Stimulated activated CD8-positive, alpha-beta memory T cell treated with anti-CD3 and anti-CD28 coated beads, Interleukin-2, amount 100 ng/mL, for 48 hours (primary cell): ENCODE measurements at regions not wholly inside any gene's neighbourhood (a gene's known extent, or its start where the extent isn't known, plus 50 kb on each side); places are given as distances from the start of the nearest gene placed in this dataset.
"Not testable (repeated sequence)": the region's sequence is repeated elsewhere in the genome, so short reads cannot be mapped to it uniquely, and the experiment has no call there.

Experiments
- DNase-seq, 2 donors: peaks; one replicate each; pipeline ENCODE4 v3.0.0-alpha.2; 2020; ENCODE audit warnings: low read depth in 2 of 2

- no peak for DNase-seq
These were observed 105.3 kb upstream of the LYZL2 start for GRCh38 chr10:30734901-30735300.

GRCh38 chr10:30732671-30733070, 103.1 kb upstream of the LYZL2 start:
- DNase-seq = no peak

- DNase-seq = no peak
These were observed 102.4 kb upstream of the LYZL2 start for GRCh38 chr10:30731963-30732362.

- no peak for DNase-seq
These were observed 100.8 kb upstream of the LYZL2 start for GRCh38 chr10:30730306-30730705.

GRCh38 chr10:30728766-30729165, 99.2 kb upstream of the LYZL2 start:
- DNase-seq = no peak

GRCh38 chr10:30728127-30728526, 98.6 kb upstream of the LYZL2 start:
- no peak for DNase-seq

GRCh38 chr10:30727524-30727923, 98.0 kb upstream of the LYZL2 start:
- no peak for DNase-seq

- DNase-seq = peak; percentile 67 to 84
These were observed 97.3 kb upstream of the LYZL2 start for GRCh38 chr10:30726783-30727414.

GRCh38 chr10:30725661-30726060, 96.1 kb upstream of the LYZL2 start:
- no peak for DNase-seq

GRCh38 chr10:30724296-30724695, 94.7 kb upstream of the LYZL2 start:
- DNase-seq = no peak

GRCh38 chr10:30722956-30723620, 93.5 kb upstream of the LYZL2 start:
- no peak for DNase-seq

GRCh38 chr10:30719832-30720231, 90.3 kb upstream of the LYZL2 start:
- no peak for DNase-seq

GRCh38 chr10:30709700-30710358, 80.3 kb upstream of the LYZL2 start:
- no peak for DNase-seq

- no peak for DNase-seq
These were observed 79.7 kb upstream of the LYZL2 start for GRCh38 chr10:30709229-30709628.

- DNase-seq = no peak
These were observed 78.7 kb upstream of the LYZL2 start for GRCh38 chr10:30708234-30708633.

GRCh38 chr10:30706189-30706588, 76.6 kb upstream of the LYZL2 start:
- not testable (repeated sequence) for DNase-seq

- no peak for DNase-seq
These were observed 76.1 kb upstream of the LYZL2 start for GRCh38 chr10:30705625-30706149.

GRCh38 chr10:30705101-30705624, 75.6 kb upstream of the LYZL2 start:
- no peak for DNase-seq

- not testable (repeated sequence) for DNase-seq
These were observed 75.1 kb upstream of the LYZL2 start for GRCh38 chr10:30704601-30705100.

GRCh38 chr10:30704026-30704600, 74.6 kb upstream of the LYZL2 start:
- DNase-seq = no peak

- not testable (repeated sequence) for DNase-seq
These were observed 73.9 kb upstream of the LYZL2 start for GRCh38 chr10:30703446-30703845.

GRCh38 chr10:30702860-30703259, 73.3 kb upstream of the LYZL2 start:
- DNase-seq = no peak
